Fibroblast of skin of right biceps (primary cell): ENCODE measurements at regions not wholly inside any gene's neighbourhood (a gene's known extent, or its start where the extent isn't known, plus 50 kb on each side); places are given as distances from the start of the nearest gene placed in this dataset.

Source experiments
- DNase-seq: peaks from one replicate; pipeline ENCODE4 v3.0.0-alpha.2; 2013

DNA sequence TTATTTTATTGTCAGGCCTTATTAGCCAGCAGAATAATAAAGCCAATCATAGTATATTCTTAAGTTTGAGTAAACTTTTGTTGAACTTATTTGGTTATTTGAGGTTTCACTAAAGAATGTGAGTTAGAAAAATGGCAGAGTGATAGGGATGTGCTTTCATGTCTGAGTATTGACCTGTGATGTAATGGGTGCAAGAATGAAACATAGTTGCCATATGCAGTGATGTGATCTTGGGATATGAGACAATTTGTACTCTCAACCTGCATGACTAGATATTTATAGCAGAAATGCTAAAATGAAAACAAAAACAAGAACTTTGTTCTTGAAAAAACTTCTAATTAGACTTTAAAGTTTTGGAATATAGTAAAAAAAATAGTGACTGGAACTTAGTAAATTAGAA is 97.9 kb downstream of the DISP1 start:
- peak; percentile 47 for DNase-seq

DNA sequence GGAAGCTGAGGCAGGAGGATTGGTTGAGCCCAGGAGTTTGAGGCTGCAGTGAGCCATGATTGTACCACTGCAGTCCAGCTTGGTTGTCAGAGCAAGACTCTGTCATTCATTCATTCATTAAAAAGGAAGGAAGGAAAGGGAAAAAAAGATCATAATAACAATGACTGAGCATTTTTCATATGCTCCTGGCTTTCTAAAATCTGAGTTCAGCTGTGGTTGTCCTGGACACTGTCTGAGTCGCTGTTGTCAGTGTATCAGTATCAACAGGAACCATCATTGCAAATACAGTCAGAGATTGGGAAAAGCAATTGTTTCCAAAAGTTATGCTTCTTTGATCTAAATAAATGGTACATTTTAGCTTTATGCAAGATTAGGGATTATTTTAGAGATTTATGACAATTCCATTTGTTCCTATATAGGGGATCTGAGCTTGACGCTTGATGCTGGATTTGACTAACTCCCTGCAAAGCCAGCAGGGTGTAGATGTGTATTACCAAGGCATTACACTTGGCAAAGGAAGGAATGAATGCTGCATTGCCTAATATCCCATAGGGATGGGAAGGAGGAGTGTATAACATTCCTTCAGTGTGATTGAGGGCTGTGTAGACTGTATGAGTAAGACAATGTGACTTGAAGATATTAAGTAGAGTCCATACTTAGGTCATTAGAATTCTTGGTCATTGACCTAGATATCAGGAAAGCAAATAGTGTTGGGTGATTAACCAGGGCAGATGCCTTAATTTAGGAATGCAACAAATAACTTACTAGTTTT is 100.2 kb downstream of the DISP1 start:
- peak; percentile 85 for DNase-seq

DNA sequence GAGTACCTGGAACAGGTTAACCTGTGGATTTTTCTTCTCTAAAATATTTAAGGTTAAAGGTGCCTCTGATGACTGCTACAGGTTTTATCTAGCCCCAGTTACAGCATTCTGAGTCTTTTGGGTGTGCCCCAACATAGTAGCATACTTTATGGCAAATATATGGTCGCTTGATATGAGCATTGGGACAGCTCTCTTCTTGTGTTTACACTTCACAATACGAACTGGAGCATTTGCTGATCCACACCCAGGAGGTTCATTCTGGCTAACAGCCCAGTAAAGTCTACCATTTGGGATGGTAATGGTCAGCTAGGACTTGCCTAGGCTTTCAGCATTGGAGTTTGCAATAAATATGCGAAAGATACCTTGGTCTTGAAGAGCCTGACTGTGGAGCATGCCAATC is 101.3 kb downstream of the DISP1 start:
- no peak for DNase-seq

DNA sequence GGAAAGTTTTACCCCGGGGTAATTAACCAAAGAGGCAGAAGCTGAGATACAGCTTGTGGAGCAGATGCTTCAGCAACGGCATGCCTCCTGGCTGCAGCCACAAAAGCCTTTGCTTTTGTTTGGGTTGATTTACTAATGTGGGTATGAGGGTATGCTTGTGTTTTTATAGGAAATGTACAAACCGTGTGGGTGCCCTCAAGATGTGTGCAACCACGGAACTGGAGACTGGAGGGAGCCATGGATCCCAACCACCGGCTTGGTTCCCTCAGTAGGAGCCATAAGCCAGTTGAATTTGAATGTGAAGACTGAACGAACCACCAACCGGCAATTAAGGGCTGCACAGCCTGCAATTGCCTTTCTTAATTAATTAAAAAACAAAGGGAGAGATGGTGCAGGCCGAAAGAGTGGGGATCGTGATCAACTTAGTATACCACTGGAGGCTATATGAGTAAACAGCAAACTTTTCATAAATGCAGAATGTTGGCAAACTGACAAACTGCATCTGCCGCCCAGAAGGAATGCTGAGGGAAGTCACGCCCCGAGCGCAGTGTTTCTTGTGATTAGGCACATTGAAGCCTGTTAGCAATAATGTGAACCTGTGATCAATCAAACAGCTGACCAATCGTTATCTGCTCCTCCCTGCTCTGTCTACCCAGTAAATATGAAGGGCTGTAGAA is 104.1 kb downstream of the DISP1 start:
- DNase-seq = peak; percentile 52

DNA sequence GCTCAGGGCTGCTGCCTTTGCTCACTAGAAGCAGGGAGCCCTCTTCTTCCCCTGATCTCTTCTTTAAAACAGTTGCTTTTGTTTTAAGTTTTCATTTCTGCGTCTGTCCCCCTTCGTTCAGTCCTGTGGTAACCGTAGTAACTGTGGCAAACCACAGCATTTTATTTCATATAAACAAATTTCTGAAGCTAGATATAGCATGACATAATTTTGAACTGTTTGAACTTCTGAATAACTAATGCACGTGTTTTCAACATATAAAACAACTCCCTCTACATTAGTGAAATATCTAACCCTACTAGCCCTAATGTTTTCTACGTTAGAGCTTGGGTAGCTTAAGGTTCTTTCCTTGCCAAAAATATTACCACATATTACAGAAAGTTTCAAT is 104.6 kb downstream of the DISP1 start:
- peak; percentile 57 for DNase-seq

DNA sequence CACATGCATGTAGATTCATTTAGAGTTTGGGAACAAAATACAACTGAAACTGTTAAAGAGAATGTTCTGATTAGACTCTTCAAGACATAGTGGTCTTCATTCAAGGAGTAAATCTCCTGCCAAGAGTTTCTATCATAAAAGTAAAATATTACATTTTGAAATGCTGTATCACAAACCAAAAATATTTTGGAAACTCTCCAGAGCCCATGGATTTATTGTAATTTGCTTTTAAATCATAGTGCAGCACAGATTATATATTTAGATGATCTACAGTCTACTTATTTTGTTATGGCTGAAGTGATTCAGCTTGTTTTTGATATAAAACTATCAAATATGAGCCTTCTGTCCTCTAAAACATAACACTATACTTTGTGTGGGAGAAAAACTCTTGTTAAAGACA is 105.3 kb downstream of the DISP1 start:
- DNase-seq = peak; percentile 76

DNA sequence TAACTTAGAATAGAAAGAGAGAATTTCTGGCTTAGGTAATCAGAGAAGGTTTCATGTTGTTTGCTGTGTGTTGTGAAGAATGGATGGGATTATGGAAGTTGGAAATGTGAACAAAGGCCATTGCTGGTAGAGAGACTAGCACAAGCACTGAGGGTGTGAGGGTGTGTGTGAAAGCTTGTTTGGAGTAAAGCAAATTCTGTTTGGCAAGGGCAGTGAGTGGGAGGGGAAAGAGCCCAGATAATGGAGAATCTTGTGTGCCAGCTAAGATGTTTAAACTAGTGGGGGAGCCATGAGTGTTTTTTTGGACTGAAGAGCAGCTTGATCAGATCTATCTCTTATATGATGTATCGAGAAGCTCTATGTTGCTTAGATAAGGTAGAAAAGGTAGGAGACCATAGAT is 107.1 kb downstream of the DISP1 start:
- no peak for DNase-seq

DNA sequence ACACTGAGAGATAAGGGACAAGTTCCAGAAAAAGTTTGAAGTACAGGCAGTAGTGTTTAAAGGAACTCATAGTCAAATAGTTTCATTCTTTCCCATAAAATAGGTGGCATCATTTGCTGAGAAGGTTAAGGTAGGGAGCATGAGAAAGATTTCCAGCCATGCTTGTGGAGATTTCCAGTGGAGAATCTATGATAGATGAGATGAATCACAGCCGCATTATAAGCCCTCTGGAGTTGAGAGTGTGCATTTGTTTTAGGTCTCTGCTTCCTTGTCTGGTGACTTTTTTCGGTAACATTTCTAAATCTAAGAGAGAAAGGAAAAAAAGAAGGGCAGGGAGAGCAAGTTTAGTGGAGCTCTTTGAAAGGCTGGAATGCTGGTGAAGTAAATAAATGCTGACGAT is 108.7 kb downstream of the DISP1 start:
- no peak for DNase-seq

DNA sequence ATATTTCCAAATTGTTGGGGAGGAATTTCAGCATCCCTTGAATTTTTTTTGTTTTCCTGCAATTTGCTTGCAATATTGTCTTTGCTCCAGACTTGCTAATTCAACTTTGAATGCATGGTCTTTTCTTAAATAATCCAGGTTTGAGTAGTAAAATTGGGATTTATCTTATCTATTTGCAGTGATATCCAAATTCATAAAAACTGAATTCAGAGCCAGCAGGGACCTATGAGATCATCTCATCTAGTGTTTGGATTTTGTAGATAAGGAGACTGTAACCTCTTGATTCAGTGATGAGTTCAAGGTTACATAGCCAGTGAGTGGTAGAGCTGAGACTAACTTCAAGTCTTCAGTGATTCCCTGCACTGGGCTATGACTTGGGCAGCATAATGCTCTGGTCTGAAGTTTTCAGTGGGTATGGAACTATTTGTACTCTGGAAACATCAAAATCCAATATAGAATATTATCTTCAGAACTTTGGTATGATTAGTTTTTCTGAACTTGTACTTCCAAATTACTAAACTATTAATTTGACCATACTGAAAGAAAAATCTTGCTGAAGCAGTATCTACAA is 109.4 kb downstream of the DISP1 start:
- no peak for DNase-seq

DNA sequence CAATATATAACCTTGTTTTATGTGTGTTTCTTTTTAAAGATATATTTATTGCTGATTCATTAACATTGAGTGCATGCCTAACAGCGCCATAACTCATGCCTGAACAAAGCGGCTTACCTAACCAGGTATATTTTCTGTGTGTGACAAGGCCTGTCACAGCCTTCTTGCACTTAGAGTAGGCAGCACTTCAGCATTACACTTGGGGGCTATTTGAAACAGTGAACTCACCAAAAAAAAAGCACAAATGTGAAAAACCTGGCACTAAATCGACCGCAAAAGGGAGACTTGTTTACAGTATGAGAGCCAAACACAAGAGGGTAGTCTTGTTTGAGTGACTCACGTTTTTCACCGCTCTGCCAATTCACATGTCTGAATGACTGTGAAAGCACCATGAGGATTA is 111.7 kb downstream of the DISP1 start:
- peak; percentile 72 for DNase-seq

DNA sequence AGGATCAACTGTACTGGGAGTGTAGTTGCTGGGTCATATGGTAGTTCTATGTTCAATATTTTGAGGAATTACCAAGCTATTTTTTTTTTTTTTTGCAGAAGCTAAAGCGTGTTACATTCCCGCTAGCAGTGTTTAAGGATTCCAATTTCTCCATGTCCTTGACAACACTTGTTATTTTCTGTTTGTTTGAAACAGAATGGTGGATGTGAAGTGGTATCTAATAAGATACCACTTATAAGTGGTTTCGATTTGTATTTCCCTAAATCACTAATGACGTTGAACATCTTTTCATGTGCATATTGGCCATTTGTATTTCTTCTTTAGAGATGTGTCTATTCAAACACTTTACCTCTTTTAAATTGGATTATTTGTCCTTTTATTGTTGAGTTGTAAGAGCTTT is 112.2 kb downstream of the DISP1 start:
- no peak for DNase-seq

DNA sequence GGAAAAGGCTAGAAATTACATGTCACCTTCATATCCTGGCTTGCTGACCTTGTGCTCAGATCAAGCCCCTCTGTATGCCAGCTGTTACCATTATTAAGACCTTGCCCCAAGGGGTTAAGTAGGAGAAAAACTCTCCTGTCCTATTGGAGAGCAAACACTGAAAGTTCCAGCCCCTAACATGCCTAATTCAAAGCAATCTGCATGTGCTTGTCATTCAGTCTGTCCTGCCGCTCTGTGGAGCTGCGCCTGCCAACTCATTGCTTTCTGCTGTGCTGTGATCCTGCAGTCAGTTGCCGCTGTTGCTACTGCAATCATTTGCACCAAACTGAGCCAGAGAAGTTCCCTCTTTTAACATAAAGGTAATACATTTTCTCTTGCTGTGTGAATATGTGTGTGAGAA is 113.4 kb downstream of the DISP1 start:
- peak; percentile 52 for DNase-seq

DNA sequence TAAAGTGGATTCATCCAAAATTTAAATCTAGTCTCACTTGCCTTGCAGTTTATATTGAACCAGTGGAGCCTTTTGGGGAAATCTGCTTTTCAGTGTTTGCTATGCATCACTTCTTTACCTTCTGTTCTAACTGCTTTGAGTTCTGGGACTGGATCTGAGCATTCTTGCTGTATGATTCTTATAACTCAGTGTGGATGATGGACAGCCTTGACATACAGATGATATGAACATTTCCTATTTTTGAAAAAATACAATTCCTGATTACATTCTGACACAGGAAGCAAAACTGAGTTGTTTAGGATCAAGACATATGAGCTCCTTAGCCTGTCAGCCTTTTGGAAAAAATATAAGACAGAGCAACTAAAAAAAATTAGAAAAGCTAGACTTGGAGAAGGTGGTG is 115.2 kb downstream of the DISP1 start:
- no peak for DNase-seq

DNA sequence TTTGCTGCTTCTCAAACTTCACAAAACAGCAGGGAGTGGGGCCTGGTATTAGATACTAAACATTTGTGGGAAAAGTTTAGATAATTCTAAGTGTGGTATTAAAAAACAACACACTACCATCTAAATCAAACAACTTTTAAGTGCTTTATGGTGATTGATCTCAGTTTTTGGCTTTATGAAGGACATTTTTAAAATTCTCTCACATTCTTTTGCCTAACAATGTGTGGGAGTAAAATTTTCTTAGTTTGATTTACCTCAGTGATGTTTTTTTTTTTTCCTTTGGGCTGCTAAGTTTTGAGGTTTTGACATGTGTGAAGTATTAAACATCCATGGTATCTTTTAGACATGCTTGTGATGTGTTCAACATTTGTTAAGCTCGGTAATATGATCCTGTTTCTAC is 116.2 kb downstream of the DISP1 start:
- peak; percentile 53 for DNase-seq

DNA sequence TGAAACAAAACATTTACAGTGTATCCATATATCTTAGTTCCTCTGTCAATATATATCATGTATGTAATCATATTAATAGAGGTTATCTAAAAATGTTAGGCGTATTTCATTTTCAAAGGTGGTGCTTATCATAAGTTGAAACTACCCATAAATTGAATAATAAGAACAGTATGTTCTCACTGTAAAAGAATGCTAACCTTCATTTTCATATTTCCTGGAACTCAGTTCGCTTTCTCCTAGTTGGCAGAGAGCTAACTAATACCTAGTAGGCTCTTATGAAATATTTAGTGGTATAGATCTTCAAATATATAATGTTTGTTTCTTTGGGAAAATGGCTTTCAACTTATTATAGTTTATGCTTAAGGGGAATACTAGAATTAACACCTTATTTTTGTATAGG is 118.4 kb downstream of the DISP1 start:
- no peak for DNase-seq

DNA sequence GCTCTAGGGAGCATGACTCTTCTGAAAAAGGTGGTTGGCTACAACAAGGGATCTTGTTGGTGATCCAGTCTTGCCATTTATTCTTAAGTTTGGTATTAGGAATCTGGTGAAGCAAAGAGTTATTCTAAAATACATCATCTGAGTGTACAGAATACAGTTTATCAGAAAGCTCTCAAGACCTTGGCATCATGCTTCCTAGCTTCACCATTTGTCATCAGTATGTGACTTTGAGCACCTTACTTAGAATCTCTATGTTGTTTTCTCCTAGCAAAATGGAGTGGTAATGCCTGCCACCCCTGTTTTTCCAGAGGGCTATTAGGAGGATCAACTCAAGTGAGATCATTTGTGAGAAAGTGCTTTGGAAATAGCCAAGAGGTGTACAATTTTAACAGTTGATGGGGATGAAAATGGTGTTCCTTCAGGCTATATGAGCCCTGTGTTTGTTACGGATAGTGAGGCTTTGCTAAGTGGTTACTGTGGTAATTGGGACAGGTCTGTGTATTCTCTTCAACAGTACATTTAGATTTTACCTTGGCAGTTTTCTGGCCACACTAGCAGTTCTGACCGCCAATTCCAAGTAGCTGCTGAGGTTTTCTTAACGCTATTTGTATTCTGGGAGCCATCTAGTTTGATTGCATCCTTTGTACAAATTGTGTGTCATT is 120.5 kb downstream of the DISP1 start:
- no peak for DNase-seq

DNA sequence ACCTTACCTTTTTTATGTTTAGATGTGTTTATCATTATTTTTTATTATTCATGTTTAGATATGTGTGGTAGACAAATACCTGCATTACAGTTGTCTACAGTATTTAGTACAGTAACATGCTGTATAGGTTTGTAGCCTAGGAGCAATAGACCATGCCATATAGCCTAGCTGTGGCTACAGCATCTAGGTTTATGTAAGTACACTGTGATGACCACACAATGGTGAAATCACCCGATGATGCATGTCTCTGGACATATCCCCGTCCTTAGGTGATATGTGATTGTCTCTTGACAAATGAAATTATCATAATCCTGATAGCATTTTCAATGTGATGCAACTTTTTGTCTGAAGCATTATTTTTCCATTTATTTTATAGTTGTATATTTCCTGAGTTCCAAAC is 121.2 kb downstream of the DISP1 start:
- no peak for DNase-seq

DNA sequence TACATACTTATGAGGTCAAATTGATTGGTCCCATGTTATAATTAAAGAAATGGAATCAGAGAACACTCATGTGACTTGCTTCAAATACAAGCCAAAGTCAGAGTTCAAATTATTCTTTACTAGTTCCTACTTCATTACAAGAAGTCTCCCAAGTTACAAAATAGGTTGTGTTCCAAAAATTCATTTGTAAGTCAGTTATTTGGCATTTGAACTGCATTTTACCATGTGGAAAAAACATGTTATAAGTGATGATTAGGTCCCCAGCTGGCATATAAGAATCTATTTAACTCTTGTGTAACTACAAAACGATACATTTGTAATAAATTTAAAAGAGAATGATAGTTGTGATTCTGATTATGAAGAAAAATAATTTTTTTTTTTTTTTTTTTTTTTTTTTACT is 124.1 kb downstream of the DISP1 start:
- no peak for DNase-seq

DNA sequence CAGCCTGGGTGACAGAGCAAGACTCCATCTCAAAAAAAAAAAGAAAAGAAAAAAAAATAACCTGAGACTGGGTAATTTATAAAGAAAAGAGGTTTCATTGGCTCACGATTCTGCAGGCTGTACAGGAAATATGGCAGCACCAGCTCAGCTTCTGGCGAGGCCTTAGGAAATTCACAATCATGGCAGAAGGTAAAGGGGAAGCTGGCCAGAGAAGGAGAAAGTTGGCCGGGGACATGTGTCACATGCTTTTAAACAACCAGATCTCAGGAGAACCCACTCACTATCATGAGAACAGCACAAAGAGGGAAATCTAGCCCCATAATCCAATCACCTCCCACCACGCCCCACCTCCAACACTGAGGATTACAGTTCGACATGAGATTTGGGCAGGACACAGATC is 125.3 kb downstream of the DISP1 start:
- no peak for DNase-seq

DNA sequence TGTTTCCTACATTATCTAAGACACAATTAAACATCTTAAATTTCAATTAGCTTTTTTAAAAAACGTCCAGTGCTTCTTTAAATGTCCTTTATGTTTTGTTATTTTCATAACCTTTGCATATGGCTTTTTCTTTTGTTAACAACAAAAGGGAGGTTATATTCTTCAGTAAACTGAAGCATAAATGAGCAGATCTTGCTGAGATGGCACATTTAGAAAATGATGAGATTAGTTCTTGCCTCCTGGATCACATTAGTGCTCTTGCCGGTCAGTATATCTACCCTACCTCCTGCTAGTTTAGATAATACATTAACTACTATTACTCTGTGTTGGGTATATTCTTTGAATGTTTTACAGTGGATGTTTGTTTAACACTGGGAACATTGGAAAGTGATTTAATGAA is 126.1 kb downstream of the DISP1 start:
- no peak for DNase-seq

DNA sequence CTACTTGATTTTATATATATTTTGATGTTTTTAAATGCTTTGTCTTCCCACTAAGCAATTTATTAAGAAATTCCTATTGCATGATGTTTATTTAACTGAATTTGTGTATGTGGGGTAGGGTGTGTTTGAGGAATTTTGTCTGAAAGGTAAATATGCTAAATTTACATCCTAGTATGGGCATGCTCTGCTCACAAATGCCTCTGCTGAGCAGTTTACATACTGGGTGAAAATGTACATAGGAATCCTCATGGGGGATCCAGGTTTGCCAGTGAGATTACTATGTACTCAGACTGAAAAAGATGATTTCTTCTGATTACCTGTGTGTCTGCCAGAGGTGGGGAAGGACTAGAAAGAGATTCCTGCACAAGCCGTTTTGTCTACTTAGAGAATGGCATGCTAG is 126.6 kb downstream of the DISP1 start:
- no peak for DNase-seq

DNA sequence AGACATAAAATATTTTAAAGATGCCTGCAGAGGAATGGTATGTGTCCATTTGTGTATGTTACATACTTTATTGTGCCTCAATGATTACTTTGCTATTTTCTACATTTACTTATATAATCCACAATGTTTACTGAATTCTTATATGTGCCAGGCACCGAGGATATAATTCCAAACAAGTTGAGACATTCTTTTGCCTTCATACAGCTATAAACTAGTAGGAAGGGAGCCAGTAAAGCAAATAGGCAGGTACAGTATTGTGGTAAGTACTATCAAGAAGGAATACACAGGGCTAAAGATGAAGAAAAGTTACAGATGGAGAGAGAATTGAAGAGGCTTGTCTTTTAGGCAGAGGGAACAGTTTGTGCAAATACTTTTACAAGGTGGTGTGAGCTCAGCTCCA is 131.6 kb downstream of the DISP1 start:
- DNase-seq = no peak

DNA sequence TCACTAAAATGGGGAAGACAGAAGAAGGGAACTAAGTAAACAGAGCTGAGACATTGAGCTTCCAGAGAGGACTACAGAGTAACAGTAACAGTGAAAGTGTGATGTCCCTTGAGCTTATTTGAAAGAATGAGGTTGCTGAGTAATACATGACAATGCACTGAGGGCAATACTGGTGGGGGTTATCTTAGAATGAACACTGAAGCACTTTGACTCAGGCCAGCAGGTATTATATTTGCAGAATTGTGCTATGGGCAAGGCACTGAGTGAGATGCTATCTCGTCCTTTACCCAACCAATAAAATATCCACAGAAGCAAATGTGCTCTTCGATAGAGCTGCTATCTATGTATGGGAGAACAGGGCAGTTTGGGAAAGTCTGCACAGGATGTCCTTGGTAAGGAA is 133.2 kb downstream of the DISP1 start:
- no peak for DNase-seq

DNA sequence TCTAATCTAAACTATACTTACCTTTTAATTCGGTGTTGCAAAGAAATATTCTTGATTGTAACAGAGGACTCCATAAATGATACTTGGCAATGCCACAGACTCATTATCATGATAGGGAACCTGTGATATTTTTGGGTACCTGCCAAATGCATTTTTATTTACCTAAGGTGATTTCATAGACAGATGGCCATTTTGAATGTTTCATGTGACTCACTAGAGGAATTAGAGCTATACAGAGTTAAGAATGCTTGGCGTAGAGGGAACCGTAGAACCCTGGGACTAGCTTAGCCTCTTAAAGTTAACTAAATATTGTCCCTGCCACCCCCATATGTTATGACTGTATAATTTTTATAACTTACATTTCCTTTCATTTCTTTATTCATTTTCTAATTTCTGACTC is 136.1 kb downstream of the DISP1 start:
- no peak for DNase-seq
